ENCODE measurements at regions not wholly inside any gene's neighbourhood (a gene's known extent, or its start where the extent isn't known, plus 50 kb on each side); places are given as distances from the start of the nearest gene placed in this dataset.

GRCh38 chr10:108902619-108903285 is 1020.6 kb downstream of the XPNPEP1 start:
- Histone ChIP-seq H3K27me3 (ENCODE audit: control insufficient read depth in 1 of 2, insufficient read depth in 2 of 2, low read length in 2 of 2) (peaks cover 0 to 2% of the 10 kb centered on the region in 2 donors), H3K4me1 (ENCODE audit: control insufficient read depth, insufficient read depth, low read length) (no peaks in the 10 kb centered on the region), H3K9me3 (ENCODE audit: control insufficient read depth in 2 of 2, low read length in 2 of 2) (no peaks in the 10 kb centered on the region), H3K36me3 (ENCODE audit: control insufficient read depth in 2 of 2, insufficient read depth in 2 of 2, low read length in 2 of 2) (no peaks in the 10 kb centered on the region), H3K4me3 (ENCODE audit: low read length in 2 of 2) (no peak overlapping the region), H3K27ac (ENCODE audit: low read length) (no peak overlapping the region), H3K9ac (ENCODE audit: low read length in 2 of 2) (no peak overlapping the region)

- no peaks in the 10 kb centered on the region for H3K27me3 ChIP-seq (ENCODE audit: control insufficient read depth in 1 of 2, insufficient read depth in 2 of 2, low read length in 2 of 2)
Observed at GRCh38 chr10:108901781-108902618, 1021.3 kb downstream of the XPNPEP1 start.

GRCh38 chr10:108899670-108900069 is 1023.6 kb downstream of the XPNPEP1 start:
- Histone ChIP-seq H3K9me3 (ENCODE audit: control insufficient read depth in 2 of 2, low read length in 2 of 2) (no peaks in the 10 kb centered on the region), H3K9ac (ENCODE audit: low read length in 2 of 2) (no peak overlapping the region), H3K4me1 (ENCODE audit: control insufficient read depth, insufficient read depth, low read length) (no peaks in the 10 kb centered on the region), H3K4me3 (ENCODE audit: low read length in 2 of 2) (no peak overlapping the region), H3K27me3 (ENCODE audit: control insufficient read depth in 1 of 2, insufficient read depth in 2 of 2, low read length in 2 of 2) (no peaks in the 10 kb centered on the region), H3K27ac (ENCODE audit: low read length) (no peak overlapping the region), H3K36me3 (ENCODE audit: control insufficient read depth in 2 of 2, insufficient read depth in 2 of 2, low read length in 2 of 2) (no peaks in the 10 kb centered on the region)

More at GRCh38 chr10:108901781-108902618, 1021.3 kb downstream of the XPNPEP1 start:
- Histone ChIP-seq H3K9ac (ENCODE audit: low read length in 2 of 2) (no peak overlapping the region), H3K27ac (ENCODE audit: low read length) (no peak overlapping the region), H3K9me3 (ENCODE audit: control insufficient read depth in 2 of 2, low read length in 2 of 2) (no peaks in the 10 kb centered on the region), H3K36me3 (ENCODE audit: control insufficient read depth in 2 of 2, insufficient read depth in 2 of 2, low read length in 2 of 2) (no peaks in the 10 kb centered on the region), H3K4me1 (ENCODE audit: control insufficient read depth, insufficient read depth, low read length) (no peaks in the 10 kb centered on the region), H3K4me3 (ENCODE audit: low read length in 2 of 2) (no peak overlapping the region)

GRCh38 chr10:108894402-108895301 is 1028.7 kb downstream of the XPNPEP1 start:
- Histone ChIP-seq H3K36me3 (ENCODE audit: control insufficient read depth in 2 of 2, insufficient read depth in 2 of 2, low read length in 2 of 2) (no peaks in the 10 kb centered on the region), H3K4me1 (ENCODE audit: control insufficient read depth, insufficient read depth, low read length) (no peaks in the 10 kb centered on the region), H3K4me3 (ENCODE audit: low read length in 2 of 2) (no peak overlapping the region), H3K27me3 (ENCODE audit: control insufficient read depth in 1 of 2, insufficient read depth in 2 of 2, low read length in 2 of 2) (no peaks in the 10 kb centered on the region), H3K9me3 (ENCODE audit: control insufficient read depth in 2 of 2, low read length in 2 of 2) (no peaks in the 10 kb centered on the region), H3K9ac (ENCODE audit: low read length in 2 of 2) (no peak overlapping the region), H3K27ac (ENCODE audit: low read length) (no peak overlapping the region)

- no peak overlapping the region for H3K9ac ChIP-seq (ENCODE audit: low read length in 2 of 2)
- H3K27me3 ChIP-seq (ENCODE audit: control insufficient read depth in 1 of 2, insufficient read depth in 2 of 2, low read length in 2 of 2), result no peaks in the 10 kb centered on the region
- no peaks in the 10 kb centered on the region for H3K9me3 ChIP-seq (ENCODE audit: control insufficient read depth in 2 of 2, low read length in 2 of 2)
- no peaks in the 10 kb centered on the region for H3K4me1 ChIP-seq (ENCODE audit: control insufficient read depth, insufficient read depth, low read length)
- H3K4me3 ChIP-seq (ENCODE audit: low read length in 2 of 2), result no peak overlapping the region
- no peak overlapping the region for H3K27ac ChIP-seq (ENCODE audit: low read length)
- H3K36me3 ChIP-seq (ENCODE audit: control insufficient read depth in 2 of 2, insufficient read depth in 2 of 2, low read length in 2 of 2), result no peaks in the 10 kb centered on the region
Observed at GRCh38 chr10:108877095-108877561, 1046.2 kb downstream of the XPNPEP1 start.

GRCh38 chr10:108872854-108873253 is 1050.5 kb downstream of the XPNPEP1 start:
- no peaks in the 10 kb centered on the region for H3K4me1 ChIP-seq (ENCODE audit: control insufficient read depth, insufficient read depth, low read length)
- no peak overlapping the region for H3K27ac ChIP-seq (ENCODE audit: low read length)
- H3K9me3 ChIP-seq (ENCODE audit: control insufficient read depth in 2 of 2, low read length in 2 of 2), result no peaks in the 10 kb centered on the region
- no peak overlapping the region for H3K4me3 ChIP-seq (ENCODE audit: low read length in 2 of 2)
- H3K36me3 ChIP-seq (ENCODE audit: control insufficient read depth in 2 of 2, insufficient read depth in 2 of 2, low read length in 2 of 2), result no peaks in the 10 kb centered on the region
- H3K27me3 ChIP-seq (ENCODE audit: control insufficient read depth in 1 of 2, insufficient read depth in 2 of 2, low read length in 2 of 2), result no peaks in the 10 kb centered on the region
- no peak overlapping the region for H3K9ac ChIP-seq (ENCODE audit: low read length in 2 of 2)

- Histone ChIP-seq H3K4me1 (ENCODE audit: control insufficient read depth, insufficient read depth, low read length) (no peaks in the 10 kb centered on the region), H3K27me3 (ENCODE audit: control insufficient read depth in 1 of 2, insufficient read depth in 2 of 2, low read length in 2 of 2) (no peaks in the 10 kb centered on the region), H3K9ac (ENCODE audit: low read length in 2 of 2) (no peak overlapping the region), H3K36me3 (ENCODE audit: control insufficient read depth in 2 of 2, insufficient read depth in 2 of 2, low read length in 2 of 2) (no peaks in the 10 kb centered on the region), H3K4me3 (ENCODE audit: low read length in 2 of 2) (no peak overlapping the region), H3K9me3 (ENCODE audit: control insufficient read depth in 2 of 2, low read length in 2 of 2) (no peaks in the 10 kb centered on the region), H3K27ac (ENCODE audit: low read length) (no peak overlapping the region)
Observed at GRCh38 chr10:108868881-108869280, 1054.4 kb downstream of the XPNPEP1 start.

- Histone ChIP-seq H3K4me1 (ENCODE audit: control insufficient read depth, insufficient read depth, low read length) (no peaks in the 10 kb centered on the region), H3K4me3 (ENCODE audit: low read length in 2 of 2) (no peak overlapping the region), H3K27me3 (ENCODE audit: control insufficient read depth in 1 of 2, insufficient read depth in 2 of 2, low read length in 2 of 2) (no peaks in the 10 kb centered on the region), H3K9me3 (ENCODE audit: control insufficient read depth in 2 of 2, low read length in 2 of 2) (no peaks in the 10 kb centered on the region), H3K27ac (ENCODE audit: low read length) (no peak overlapping the region), H3K36me3 (ENCODE audit: control insufficient read depth in 2 of 2, insufficient read depth in 2 of 2, low read length in 2 of 2) (no peaks in the 10 kb centered on the region), H3K9ac (ENCODE audit: low read length in 2 of 2) (no peak overlapping the region)
Observed at GRCh38 chr10:108862676-108863350, 1060.5 kb downstream of the XPNPEP1 start.

GRCh38 chr10:108861181-108861754 is 1062.0 kb downstream of the XPNPEP1 start:
- H3K9me3 ChIP-seq (ENCODE audit: control insufficient read depth in 2 of 2, low read length in 2 of 2), result no peaks in the 10 kb centered on the region
- no peaks in the 10 kb centered on the region for H3K4me1 ChIP-seq (ENCODE audit: control insufficient read depth, insufficient read depth, low read length)
- H3K27me3 ChIP-seq (ENCODE audit: control insufficient read depth in 1 of 2, insufficient read depth in 2 of 2, low read length in 2 of 2), result no peaks in the 10 kb centered on the region
- H3K36me3 ChIP-seq (ENCODE audit: control insufficient read depth in 2 of 2, insufficient read depth in 2 of 2, low read length in 2 of 2), result no peaks in the 10 kb centered on the region
- no peak overlapping the region for H3K9ac ChIP-seq (ENCODE audit: low read length in 2 of 2)
- H3K4me3 ChIP-seq (ENCODE audit: low read length in 2 of 2), result no peak overlapping the region
- no peak overlapping the region for H3K27ac ChIP-seq (ENCODE audit: low read length)

- no peaks in the 10 kb centered on the region for H3K36me3 ChIP-seq (ENCODE audit: control insufficient read depth in 2 of 2, insufficient read depth in 2 of 2, low read length in 2 of 2)
- H3K4me3 ChIP-seq (ENCODE audit: low read length in 2 of 2), result no peak overlapping the region
- no peaks in the 10 kb centered on the region for H3K27me3 ChIP-seq (ENCODE audit: control insufficient read depth in 1 of 2, insufficient read depth in 2 of 2, low read length in 2 of 2)
- H3K27ac ChIP-seq (ENCODE audit: low read length), result no peak overlapping the region
- no peak overlapping the region for H3K9ac ChIP-seq (ENCODE audit: low read length in 2 of 2)
- no peaks in the 10 kb centered on the region for H3K9me3 ChIP-seq (ENCODE audit: control insufficient read depth in 2 of 2, low read length in 2 of 2)
- H3K4me1 ChIP-seq (ENCODE audit: control insufficient read depth, insufficient read depth, low read length), result no peaks in the 10 kb centered on the region
Observed at GRCh38 chr10:108852211-108852610, 1071.1 kb downstream of the XPNPEP1 start.

All from stomach smooth muscle (tissue), 2 donors.